DND-41 (cell line): ENCODE measurements at regions not wholly inside any gene's neighbourhood (a gene's known extent, or its start where the extent isn't known, plus 50 kb on each side); places are given as distances from the start of the nearest gene placed in this dataset.

Experiments used
- ATAC-seq: fragments of 200-7000 bp; cut with Tn5 transposase; 3 replicates; pipeline ENCODE4 v1.9.1; 2021; ENCODE audit warnings: low read depth; ENCODE audit not compliant: insufficient read depth
- DNase-seq: peaks from one replicate; pipeline ENCODE4 v3.0.0-alpha.2; 2020
- H2AFZ ChIP-seq: 2 replicates; pipeline ENCODE4 v1.6.0; 2012; ENCODE audit warnings: low read depth, low read length
- H3K27ac ChIP-seq: 2 replicates; pipeline ENCODE4 v1.5.1; 2012; ENCODE audit warnings: low read length, inconsistent platforms
- H3K27me3 ChIP-seq: fragments of 200-600 bp; sonication (generic); 2 replicates; pipeline ENCODE4 v1.6.0; 2012; ENCODE audit warnings: low read length, mild to moderate bottlenecking, inconsistent platforms; ENCODE audit not compliant: insufficient read depth, poor library complexity
- H3K36me3 ChIP-seq: 2 replicates; pipeline ENCODE4 v1.5.1; 2012; ENCODE audit warnings: low read length, inconsistent platforms; ENCODE audit not compliant: insufficient read depth
- H3K4me1 ChIP-seq: 2 replicates; pipeline ENCODE4 v1.5.1; 2012; ENCODE audit warnings: mild to moderate bottlenecking, low read length; ENCODE audit not compliant: insufficient read depth
- H3K4me2 ChIP-seq: 2 replicates; pipeline ENCODE4 v1.6.0; 2012; ENCODE audit warnings: mild to moderate bottlenecking, moderate library complexity, low read length, inconsistent platforms; ENCODE audit not compliant: insufficient read depth
- H3K4me3 ChIP-seq, 2 experiments: fragments of 200-600 bp in 1 of 2; shearing (Covaris generic) in 1 of 2; 2 replicates each; pipeline ENCODE4 v1.5.1; 2012 to 2016; ENCODE audit warnings: inconsistent platforms in 2 of 2, low read length in 2 of 2, mild to moderate bottlenecking in 2 of 2, low read depth in 1 of 2, moderate library complexity in 1 of 2
- H3K79me2 ChIP-seq: 2 replicates; pipeline ENCODE4 v1.6.0; 2012; ENCODE audit warnings: low read length, inconsistent platforms; ENCODE audit not compliant: insufficient read depth
- H3K9ac ChIP-seq: 2 replicates; pipeline ENCODE4 v1.6.0; 2012; ENCODE audit warnings: low read depth, mild to moderate bottlenecking, inconsistent platforms, low read length, moderate library complexity
- H3K9me3 ChIP-seq: 2 replicates; pipeline ENCODE4 v1.5.1; 2012; ENCODE audit warnings: low read length, moderate library complexity, mild to moderate bottlenecking, inconsistent platforms; ENCODE audit not compliant: insufficient read depth, severe bottlenecking
- H4K20me1 ChIP-seq: 2 replicates; pipeline ENCODE4 v1.6.0; 2012; ENCODE audit warnings: low read length; ENCODE audit not compliant: insufficient read depth
- CTCF ChIP-seq: IDR thresholded peaks from 2 replicates; pipeline ENCODE4 v1.5.1; 2012; ENCODE audit warnings: borderline replicate concordance, low read length, moderate library complexity, mild to moderate bottlenecking; ENCODE audit not compliant: poor library complexity, severe bottlenecking; ENCODE audit errors: extremely low read depth
- EZH2 ChIP-seq: IDR thresholded peaks from 3 replicates; pipeline ENCODE4 v1.6.1; 2012; ENCODE audit warnings: borderline replicate concordance, low read depth, mild to moderate bottlenecking, moderate library complexity, low read length, inconsistent platforms; ENCODE audit not compliant: severe bottlenecking

GRCh38 chr4:108270466-108271450 is 102.0 kb upstream of the LEF1 start:
- TF ChIP-seq EZH2 (no peak), CTCF (no peak)
- Histone ChIP-seq H3K27me3 (no peaks in the 10 kb centered on the region), H2AFZ (no peak overlapping the region), H3K79me2 (no peaks in the 10 kb centered on the region), H3K4me2 (no peak overlapping the region), H3K9me3 (no peaks in the 10 kb centered on the region), H3K4me3 (no peak overlapping the region), H3K9ac (no peak overlapping the region), H3K27ac (no peak overlapping the region), H3K36me3 (no peaks in the 10 kb centered on the region), H3K4me1 (peaks cover 36% of the 10 kb centered on the region), H4K20me1 (no peaks in the 10 kb centered on the region)
- DNase-seq (peak; percentile 65), ATAC-seq (peak; percentile 61)

GRCh38 chr4:108264693-108265092 is 96.0 kb upstream of the LEF1 start:
- Histone ChIP-seq H3K79me2 (no peaks in the 10 kb centered on the region), H3K4me2 (no peak overlapping the region), H3K4me1 (no peaks in the 10 kb centered on the region), H3K9ac (no peak overlapping the region), H3K4me3 (no peak overlapping the region), H4K20me1 (no peaks in the 10 kb centered on the region), H3K36me3 (no peaks in the 10 kb centered on the region), H3K9me3 (no peaks in the 10 kb centered on the region), H3K27ac (no peak overlapping the region), H3K27me3 (no peaks in the 10 kb centered on the region), H2AFZ (no peak overlapping the region)
- TF ChIP-seq EZH2, result no peak
- no peak for TF ChIP-seq CTCF
- DNase-seq, result no peak
- no peak for ATAC-seq

GRCh38 chr4:108263057-108263456 is 94.3 kb upstream of the LEF1 start:
- Histone ChIP-seq H3K9ac (no peak overlapping the region), H3K4me2 (no peak overlapping the region), H3K27me3 (no peaks in the 10 kb centered on the region), H2AFZ (no peak overlapping the region), H3K9me3 (no peaks in the 10 kb centered on the region), H4K20me1 (no peaks in the 10 kb centered on the region), H3K79me2 (no peaks in the 10 kb centered on the region), H3K36me3 (no peaks in the 10 kb centered on the region), H3K4me3 (no peak overlapping the region), H3K4me1 (no peaks in the 10 kb centered on the region), H3K27ac (no peak overlapping the region)
- ATAC-seq, result no peak
- TF ChIP-seq EZH2 (no peak), CTCF (no peak)
- DNase-seq, result no peak
